Fibroblast of lung (primary cell): ENCODE measurements at regions not wholly inside any gene's neighbourhood (a gene's known extent, or its start where the extent isn't known, plus 50 kb on each side); places are given as distances from the start of the nearest gene placed in this dataset.

Experiments used
- DNase-seq, 2 donors: peaks; one replicate each; pipeline versions ENCODE4 v3.0.0 to v3.0.0-alpha.2; 2010; ENCODE audit warnings: low read depth in 2 of 2
- H2AFZ ChIP-seq: 2 replicates; pipeline ENCODE4 v1.5.1; 2012; ENCODE audit warnings: low read length, control low read depth, inconsistent platforms
- H3K27ac ChIP-seq: 2 replicates; pipeline ENCODE4 v1.5.1; 2011; ENCODE audit warnings: low read length, control low read depth; ENCODE audit not compliant: insufficient read depth
- H3K27me3 ChIP-seq: 2 replicates; pipeline ENCODE4 v1.5.1; 2011; ENCODE audit warnings: mild to moderate bottlenecking, low read length; ENCODE audit not compliant: control insufficient read depth, insufficient read depth
- H3K36me3 ChIP-seq: 2 replicates; pipeline ENCODE4 v1.5.1; 2011; ENCODE audit warnings: low read length; ENCODE audit not compliant: control insufficient read depth, insufficient read depth
- H3K4me1 ChIP-seq: 2 replicates; pipeline ENCODE4 v1.5.1; 2011; ENCODE audit warnings: low read length; ENCODE audit not compliant: control insufficient read depth, insufficient read depth; ENCODE audit errors: extremely low read depth
- H3K4me2 ChIP-seq: 2 replicates; pipeline ENCODE4 v1.5.1; 2011; ENCODE audit warnings: low read length, control low read depth; ENCODE audit not compliant: insufficient read depth; ENCODE audit errors: extremely low read depth
- H3K4me3 ChIP-seq, 4 experiments: fragments of 200-600 bp in 1 of 4; sonication (generic) in 1 of 4; replicated peaks in 1 of 4; 2 replicates each; pipeline ENCODE4 v1.5.1; 2011 to 2016; ENCODE audit warnings: low read length in 4 of 4, low read depth in 3 of 4, mild to moderate bottlenecking in 3 of 4, control low read depth in 2 of 4, inconsistent platforms in 1 of 4, mixed read lengths in 1 of 4; ENCODE audit not compliant: insufficient read depth in 1 of 4; ENCODE audit errors: control extremely low read depth in 1 of 4
- H3K79me2 ChIP-seq: 2 replicates; pipeline ENCODE4 v1.5.1; 2012; ENCODE audit warnings: mild to moderate bottlenecking, low read length, inconsistent platforms; ENCODE audit not compliant: control insufficient read depth, insufficient read depth
- H3K9ac ChIP-seq: 2 replicates; pipeline ENCODE4 v1.5.1; 2011; ENCODE audit warnings: mild to moderate bottlenecking, low read length, control low read depth; ENCODE audit not compliant: insufficient read depth
- H3K9me3 ChIP-seq: 2 replicates; pipeline ENCODE4 v1.5.1; 2012; ENCODE audit warnings: low read depth, low read length; ENCODE audit not compliant: control insufficient read depth, insufficient read depth
- H4K20me1 ChIP-seq: 2 replicates; pipeline ENCODE4 v1.5.1; 2011; ENCODE audit warnings: low read length; ENCODE audit not compliant: control insufficient read depth, insufficient read depth; ENCODE audit errors: extremely low read depth
- EZH2 ChIP-seq: IDR thresholded peaks from 2 replicates; pipeline ENCODE4 v1.5.1; 2012; ENCODE audit warnings: low read length, control low read depth, mild to moderate bottlenecking; ENCODE audit errors: missing control alignments
- TF ChIP-seq, protein P1 (sequence below), 2 donors: IDR thresholded peaks in 1 of 2; conservative IDR thresholded peaks in 1 of 2; 1 replicate in 1 of 2; 2 replicates in 1 of 2; pipeline ENCODE4 v1.5.1; 2011 to 2012; ENCODE audit warnings: low read length in 2 of 2, control low read depth in 1 of 2, inconsistent platforms in 1 of 2, low read depth in 1 of 2, mild to moderate bottlenecking in 1 of 2

DNA sequence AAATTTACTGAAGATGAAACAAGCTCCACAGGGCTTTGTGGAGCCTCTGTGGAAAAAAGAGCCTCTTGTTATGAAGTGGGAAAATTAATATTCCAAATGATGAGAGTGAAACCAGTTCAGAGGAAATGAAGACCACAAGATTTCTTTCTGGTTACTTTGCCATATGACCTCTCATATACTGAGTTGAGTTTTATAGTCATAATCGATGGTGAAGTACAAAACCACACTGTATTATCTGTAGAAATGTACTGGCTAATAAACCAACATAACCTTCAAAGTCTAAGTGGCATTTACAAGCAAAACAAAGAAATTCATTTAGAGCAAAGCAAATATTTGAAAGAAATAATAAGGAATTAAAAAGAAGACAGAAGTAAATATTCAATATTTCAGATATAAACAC, 662.6 kb upstream of the ZWINT start:
- H3K4me1 ChIP-seq: no peaks in the 10 kb centered on the region
- no peak overlapping the region for H3K4me3 ChIP-seq
- no peak for DNase-seq
- no peak overlapping the region for H2AFZ ChIP-seq
- H3K9me3 ChIP-seq: no peaks in the 10 kb centered on the region
- TF ChIP-seq, protein P1, sequence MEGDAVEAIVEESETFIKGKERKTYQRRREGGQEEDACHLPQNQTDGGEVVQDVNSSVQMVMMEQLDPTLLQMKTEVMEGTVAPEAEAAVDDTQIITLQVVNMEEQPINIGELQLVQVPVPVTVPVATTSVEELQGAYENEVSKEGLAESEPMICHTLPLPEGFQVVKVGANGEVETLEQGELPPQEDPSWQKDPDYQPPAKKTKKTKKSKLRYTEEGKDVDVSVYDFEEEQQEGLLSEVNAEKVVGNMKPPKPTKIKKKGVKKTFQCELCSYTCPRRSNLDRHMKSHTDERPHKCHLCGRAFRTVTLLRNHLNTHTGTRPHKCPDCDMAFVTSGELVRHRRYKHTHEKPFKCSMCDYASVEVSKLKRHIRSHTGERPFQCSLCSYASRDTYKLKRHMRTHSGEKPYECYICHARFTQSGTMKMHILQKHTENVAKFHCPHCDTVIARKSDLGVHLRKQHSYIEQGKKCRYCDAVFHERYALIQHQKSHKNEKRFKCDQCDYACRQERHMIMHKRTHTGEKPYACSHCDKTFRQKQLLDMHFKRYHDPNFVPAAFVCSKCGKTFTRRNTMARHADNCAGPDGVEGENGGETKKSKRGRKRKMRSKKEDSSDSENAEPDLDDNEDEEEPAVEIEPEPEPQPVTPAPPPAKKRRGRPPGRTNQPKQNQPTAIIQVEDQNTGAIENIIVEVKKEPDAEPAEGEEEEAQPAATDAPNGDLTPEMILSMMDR (conservative IDR thresholded peaks at IDR 0.05 in 1 of 2, IDR thresholded peaks at IDR 0.05 in 1 of 2; ENCODE audit: low read depth in 1 of 2, low read length in 2 of 2): no peak
- TF ChIP-seq EZH2: no peak
- H3K27ac ChIP-seq: no peak overlapping the region
- H4K20me1 ChIP-seq: no peaks in the 10 kb centered on the region
- H3K79me2 ChIP-seq: no peaks in the 10 kb centered on the region
- H3K27me3 ChIP-seq: no peaks in the 10 kb centered on the region
- no peaks in the 10 kb centered on the region for H3K36me3 ChIP-seq
- H3K4me2 ChIP-seq: no peak overlapping the region
- no peak overlapping the region for H3K9ac ChIP-seq

DNA sequence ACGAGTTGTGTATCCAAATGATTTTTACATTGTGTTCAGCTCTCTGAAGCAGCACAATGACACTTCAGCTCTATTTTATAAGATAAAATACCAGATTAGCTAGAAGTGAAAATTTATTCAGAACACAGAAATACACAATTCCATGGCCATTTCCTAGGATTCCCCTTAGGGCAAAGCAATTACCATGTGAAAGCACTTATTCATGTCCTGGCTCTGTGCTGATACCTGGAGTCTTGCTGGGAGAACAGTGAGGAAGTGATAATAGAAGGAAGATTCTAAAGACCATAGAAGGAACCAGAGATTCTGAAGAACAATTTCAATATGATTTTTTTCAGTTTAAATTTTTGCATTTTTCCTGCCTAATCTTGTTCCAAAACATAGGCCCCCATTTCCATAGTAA, 657.4 kb upstream of the ZWINT start:
- DNase-seq: no peak
- H3K27ac ChIP-seq: no peak overlapping the region
- H3K27me3 ChIP-seq: no peaks in the 10 kb centered on the region
- no peaks in the 10 kb centered on the region for H4K20me1 ChIP-seq
- H3K4me1 ChIP-seq: no peaks in the 10 kb centered on the region
- TF ChIP-seq, protein P1 (conservative IDR thresholded peaks at IDR 0.05 in 1 of 2, IDR thresholded peaks at IDR 0.05 in 1 of 2; ENCODE audit: low read depth in 1 of 2, low read length in 2 of 2): no peak
- no peak for TF ChIP-seq EZH2
- no peak overlapping the region for H3K4me3 ChIP-seq
- H2AFZ ChIP-seq: no peak overlapping the region
- no peaks in the 10 kb centered on the region for H3K79me2 ChIP-seq
- H3K9ac ChIP-seq: no peak overlapping the region
- no peaks in the 10 kb centered on the region for H3K9me3 ChIP-seq
- H3K36me3 ChIP-seq: no peaks in the 10 kb centered on the region
- no peak overlapping the region for H3K4me2 ChIP-seq

GRCh38 chr10:57017356-57018037, 656.4 kb upstream of the ZWINT start:
- TF ChIP-seq EZH2: no peak
- TF ChIP-seq, protein P1 (conservative IDR thresholded peaks at IDR 0.05 in 1 of 2, IDR thresholded peaks at IDR 0.05 in 1 of 2; ENCODE audit: low read depth in 1 of 2, low read length in 2 of 2): no peak

More at GRCh38 chr10:57017356-57018037, 656.4 kb upstream of the ZWINT start:
- Histone ChIP-seq H4K20me1 (no peaks in the 10 kb centered on the region), H3K9me3 (no peaks in the 10 kb centered on the region), H3K9ac (no peak overlapping the region), H3K27me3 (no peaks in the 10 kb centered on the region), H2AFZ (no peak overlapping the region), H3K4me3 (no peak overlapping the region), H3K4me2 (no peak overlapping the region), H3K4me1 (no peaks in the 10 kb centered on the region), H3K27ac (no peak overlapping the region), H3K79me2 (no peaks in the 10 kb centered on the region), H3K36me3 (no peaks in the 10 kb centered on the region)
- DNase-seq: no peak
